HG03342 (cell line): ENCODE measurements at regions not wholly inside any gene's neighbourhood (a gene's known extent, or its start where the extent isn't known, plus 50 kb on each side); places are given as distances from the start of the nearest gene placed in this dataset.

Experiments used
- ATAC-seq: cut with Tn5 transposase; IDR thresholded peaks from one replicate; pipeline ENCODE4 v1.9.1; 2021; ENCODE audit warnings: mild to moderate bottlenecking, moderate library complexity; ENCODE audit not compliant: unreplicated experiment

DNA sequence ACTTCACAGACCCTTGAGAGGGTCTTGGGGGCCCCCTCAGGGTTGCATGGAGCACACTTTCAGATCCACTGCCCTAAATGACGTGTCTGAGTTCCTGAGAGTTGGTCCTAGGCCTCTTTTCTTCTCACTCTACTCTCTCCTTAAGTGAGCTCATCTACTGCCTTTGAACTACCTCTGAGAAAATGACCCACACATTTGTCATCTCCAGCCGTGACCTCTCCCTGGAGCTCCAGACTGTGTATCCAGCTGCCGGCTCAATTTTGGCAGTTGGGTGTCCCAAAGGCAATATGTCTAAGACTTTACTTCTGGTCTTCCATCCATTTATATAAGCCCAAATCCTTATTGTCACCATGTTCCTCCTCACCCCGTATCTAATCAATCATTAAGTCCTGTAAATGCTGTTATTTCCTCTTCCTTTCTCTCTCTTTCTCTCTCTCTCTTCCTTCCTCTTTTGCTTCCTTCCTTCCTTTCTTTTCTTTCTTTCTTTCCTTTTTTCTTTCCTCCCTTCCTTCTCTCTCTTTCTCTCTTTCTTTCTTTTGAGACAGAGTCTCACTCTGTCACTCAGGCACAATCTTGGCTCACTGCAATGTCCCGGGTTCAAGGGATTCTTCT lies 51.2 kb upstream of the HSPA9 start:
- no peak for ATAC-seq

- no peak for ATAC-seq
Measured at GRCh38 chr5:138625134-138625533, 49.9 kb upstream of the HSPA9 start.
